ENCODE measurements at regions not wholly inside any gene's neighbourhood (a gene's known extent, or its start where the extent isn't known, plus 50 kb on each side); places are given as distances from the start of the nearest gene placed in this dataset.

GRCh38 chr4:125072269-125072668, 242.5 kb upstream of the FAT4 start:
- H3K27ac ChIP-seq (ENCODE audit: insufficient read depth, low read depth, low read length) = no peak overlapping the region
- no peaks in the 10 kb centered on the region for H3K79me2 ChIP-seq (ENCODE audit: control insufficient read depth, insufficient read depth, low read length)
- FAIRE-seq = no peak
- intact Hi-C loops (cut with micrococcal nuclease) = no loop called here
- no peak for TF ChIP-seq JUN (IDR thresholded peaks at IDR 0.05; ENCODE audit: borderline replicate concordance, insufficient read depth, insufficient read length, low read depth)
- no peaks in the 10 kb centered on the region for H3K36me3 ChIP-seq (ENCODE audit: control insufficient read depth in 2 of 2, extremely low read depth in 1 of 2, insufficient read depth in 2 of 2, low read length in 2 of 2)
- DNase-seq (ENCODE audit: low read depth, low spot score) = no peak
- dilution Hi-C loops (cut with MboI; ENCODE audit: extremely low pct_ligation_motif_present, low sequenced_read_pairs) = no loop called here
- no peak overlapping the region for H3K9ac ChIP-seq (replicated peaks; ENCODE audit: extremely low read depth, insufficient read depth, low read length)
- no peaks in the 10 kb centered on the region for H3K9me3 ChIP-seq (replicated peaks; ENCODE audit: control insufficient read depth, insufficient read depth, low read length)
- ChIA-PET CTCF (no interaction called here), POLR2A (no interaction called here)
- no peak overlapping the region for H3K4me2 ChIP-seq (ENCODE audit: insufficient read depth, low read length)
- no TSS peak for BruUV-seq (replicated peaks)
- no peaks in the 10 kb centered on the region for H3K9me1 ChIP-seq (replicated peaks; ENCODE audit: control insufficient read depth, extremely low read depth, insufficient read depth, low read length)
- H2AFZ ChIP-seq (ENCODE audit: low read depth, low read length) = no peak overlapping the region
- peaks cover 4% of the 10 kb centered on the region for H3K4me1 ChIP-seq (ENCODE audit: control insufficient read depth, extremely low read depth, insufficient read depth, low read length)
- H4K20me1 ChIP-seq (replicated peaks; ENCODE audit: control insufficient read depth, extremely low read depth, insufficient read depth, low read length) = no peaks in the 10 kb centered on the region
- no peak overlapping the region for H3K4me3 ChIP-seq (replicated peaks in 1 of 3; ENCODE audit: insufficient read depth in 1 of 3, low read depth in 1 of 3, low read length in 3 of 3)
- H3K27me3 ChIP-seq (ENCODE audit: control insufficient read depth in 2 of 2, insufficient read depth in 2 of 2, low read length in 2 of 2) = no peaks in the 10 kb centered on the region

- no peaks in the 10 kb centered on the region for H4K20me1 ChIP-seq (replicated peaks; ENCODE audit: control insufficient read depth, extremely low read depth, insufficient read depth, low read length)
- H3K4me3 ChIP-seq (replicated peaks in 1 of 3; ENCODE audit: insufficient read depth in 1 of 3, low read depth in 1 of 3, low read length in 3 of 3) = no peak overlapping the region
- H3K9me1 ChIP-seq (replicated peaks; ENCODE audit: control insufficient read depth, extremely low read depth, insufficient read depth, low read length) = no peaks in the 10 kb centered on the region
- no peaks in the 10 kb centered on the region for H3K36me3 ChIP-seq (ENCODE audit: control insufficient read depth in 2 of 2, extremely low read depth in 1 of 2, insufficient read depth in 2 of 2, low read length in 2 of 2)
- FAIRE-seq = no peak
- no peak overlapping the region for H3K9ac ChIP-seq (replicated peaks; ENCODE audit: extremely low read depth, insufficient read depth, low read length)
- intact Hi-C loops (cut with micrococcal nuclease) (no loop called here), dilution Hi-C loops (cut with MboI; ENCODE audit: extremely low pct_ligation_motif_present, low sequenced_read_pairs) (no loop called here)
- no peak overlapping the region for H3K27ac ChIP-seq (ENCODE audit: insufficient read depth, low read depth, low read length)
- ChIA-PET CTCF (interaction anchor here (1.0 kb wide), 1 partner anchor 9 kb away, joined by 3 read pairs; no protein-coding TSS in a partner anchor), POLR2A (interaction anchor here (0.6 kb wide), 2 partner anchors 155 to 508 kb away, joined by 3 to 9 read pairs; no protein-coding TSS in a partner anchor)
- no peak for TF ChIP-seq POLR2A (IDR thresholded peaks at IDR 0.05; ENCODE audit: low read depth, low read length)
- no peak for TF ChIP-seq JUN (IDR thresholded peaks at IDR 0.05; ENCODE audit: borderline replicate concordance, insufficient read depth, insufficient read length, low read depth)
- TF ChIP-seq POLR2AphosphoS5 (IDR thresholded peaks at IDR 0.05; ENCODE audit: insufficient read depth, low read depth, low read length) = no peak
- TF ChIP-seq CTCF (IDR thresholded peaks at IDR 0.05; ENCODE audit: extremely low read depth in 1 of 2, insufficient read depth in 1 of 2, low read depth in 1 of 2, low read length in 2 of 2) = no peak
- no peak for TF ChIP-seq GATA2 (IDR thresholded peaks at IDR 0.05; ENCODE audit: insufficient read depth, insufficient read length, low read depth, low read length)
- TF ChIP-seq EZH2 (IDR thresholded peaks at IDR 0.05; ENCODE audit: borderline replicate concordance, low read depth, low read length, severe bottlenecking) = no peak
- TF ChIP-seq, protein P1, sequence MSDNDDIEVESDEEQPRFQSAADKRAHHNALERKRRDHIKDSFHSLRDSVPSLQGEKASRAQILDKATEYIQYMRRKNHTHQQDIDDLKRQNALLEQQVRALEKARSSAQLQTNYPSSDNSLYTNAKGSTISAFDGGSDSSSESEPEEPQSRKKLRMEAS (IDR thresholded peaks at IDR 0.05; ENCODE audit: insufficient read depth, insufficient read length) = no peak
- TF ChIP-seq FOS (IDR thresholded peaks at IDR 0.05; ENCODE audit: borderline replicate concordance, insufficient read depth, low read length) = no peak
- no peak for TF ChIP-seq MYC (IDR thresholded peaks at IDR 0.05; ENCODE audit: low read depth, low read length)
- no peak overlapping the region for H2AFZ ChIP-seq (ENCODE audit: low read depth, low read length)
- H3K27me3 ChIP-seq (ENCODE audit: control insufficient read depth in 2 of 2, insufficient read depth in 2 of 2, low read length in 2 of 2) = no peaks in the 10 kb centered on the region
- no peak for DNase-seq (ENCODE audit: low read depth, low spot score)
- no peaks in the 10 kb centered on the region for H3K9me3 ChIP-seq (replicated peaks; ENCODE audit: control insufficient read depth, insufficient read depth, low read length)
- H3K79me2 ChIP-seq (ENCODE audit: control insufficient read depth, insufficient read depth, low read length) = no peaks in the 10 kb centered on the region
- H3K4me2 ChIP-seq (ENCODE audit: insufficient read depth, low read length) = no peak overlapping the region
- H3K4me1 ChIP-seq (ENCODE audit: control insufficient read depth, extremely low read depth, insufficient read depth, low read length) = no peaks in the 10 kb centered on the region
- BruUV-seq (replicated peaks) = no TSS peak
Observed at GRCh38 chr4:125070861-125071260, 243.9 kb upstream of the FAT4 start.
